ENCODE measurements at regions not wholly inside any gene's neighbourhood (a gene's known extent, or its start where the extent isn't known, plus 50 kb on each side); places are given as distances from the start of the nearest gene placed in this dataset.
"Not testable (repeated sequence)": the region's sequence is repeated elsewhere in the genome, so short reads cannot be mapped to it uniquely, and the experiment has no call there.

DNA sequence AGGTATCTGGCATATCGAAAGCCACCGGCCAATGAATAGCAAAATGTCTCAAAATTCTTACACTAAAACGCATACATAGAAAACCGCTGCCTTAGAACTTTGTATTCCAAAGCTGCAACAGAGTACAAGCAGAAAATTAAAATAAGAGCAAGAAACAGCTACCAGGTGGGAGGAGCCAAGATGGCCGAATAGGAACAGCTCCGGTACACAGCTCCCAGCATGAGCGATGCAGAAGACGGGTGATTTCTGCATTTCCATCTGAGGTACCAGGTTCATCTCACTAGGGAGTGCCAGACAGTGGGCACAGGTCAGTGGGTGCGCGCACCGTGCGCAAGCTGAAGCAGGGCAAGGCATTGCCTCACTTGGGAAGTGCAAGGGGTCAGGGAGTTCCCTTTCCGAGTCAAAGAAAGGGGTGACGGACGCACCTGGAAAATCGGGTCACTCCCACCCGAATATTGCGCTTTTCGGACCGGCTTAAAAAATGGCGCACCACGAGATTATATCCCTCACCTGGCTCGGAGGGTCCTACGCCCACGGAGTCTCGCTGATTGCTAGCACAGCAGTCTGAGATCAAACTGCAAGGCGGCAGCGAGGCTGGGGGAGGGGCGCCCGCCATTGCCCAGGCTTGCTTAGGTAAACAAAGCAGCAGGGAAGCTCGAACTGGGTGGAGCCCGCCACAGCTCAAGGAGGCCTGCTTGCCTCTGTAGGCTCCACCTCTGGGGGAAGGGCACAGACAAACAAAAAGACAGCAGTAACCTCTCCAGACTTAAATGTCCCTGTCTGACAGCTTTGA is 367.2 kb upstream of the ATP11B start:
- not testable (repeated sequence) for DNase-seq

DNA sequence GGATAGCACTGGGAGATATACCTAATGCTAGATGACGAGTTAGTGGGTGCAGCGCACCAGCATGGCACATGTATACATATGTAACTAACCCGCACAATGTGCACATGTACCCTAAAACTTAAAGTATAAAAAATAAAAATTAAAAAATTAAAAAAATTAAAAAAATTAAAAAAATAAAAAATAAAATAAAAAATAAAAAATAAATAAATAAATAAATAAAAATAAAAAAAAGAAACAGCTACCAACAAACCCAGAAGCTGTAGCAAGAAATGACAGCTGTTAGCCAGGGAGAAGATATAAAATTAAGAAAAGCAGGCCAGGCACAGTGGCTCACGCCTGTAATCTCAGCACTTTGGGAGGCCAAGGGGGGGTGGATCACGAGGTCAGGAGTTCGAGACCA is 361.3 kb upstream of the ATP11B start:
- DNase-seq, result not testable (repeated sequence)

DNA sequence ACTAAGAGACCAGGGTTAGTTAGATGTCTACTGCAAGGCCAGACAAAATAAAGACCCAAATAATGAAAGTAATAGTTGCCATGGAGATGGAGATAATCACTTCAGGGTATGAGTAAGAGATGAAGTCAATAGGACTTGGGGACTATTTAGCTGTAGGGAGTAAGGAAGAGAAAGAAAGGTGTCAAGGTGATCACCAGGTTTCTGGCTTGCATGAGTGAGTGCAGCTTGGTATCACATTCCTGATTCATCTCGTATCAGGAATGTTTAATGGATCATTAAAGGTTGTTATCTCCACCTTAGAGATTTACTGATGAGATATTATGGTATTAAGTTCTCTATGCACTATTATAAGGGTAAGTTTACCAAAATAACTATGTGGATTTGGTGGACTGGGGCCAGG is 357.4 kb upstream of the ATP11B start:
- no peak for DNase-seq

DNA sequence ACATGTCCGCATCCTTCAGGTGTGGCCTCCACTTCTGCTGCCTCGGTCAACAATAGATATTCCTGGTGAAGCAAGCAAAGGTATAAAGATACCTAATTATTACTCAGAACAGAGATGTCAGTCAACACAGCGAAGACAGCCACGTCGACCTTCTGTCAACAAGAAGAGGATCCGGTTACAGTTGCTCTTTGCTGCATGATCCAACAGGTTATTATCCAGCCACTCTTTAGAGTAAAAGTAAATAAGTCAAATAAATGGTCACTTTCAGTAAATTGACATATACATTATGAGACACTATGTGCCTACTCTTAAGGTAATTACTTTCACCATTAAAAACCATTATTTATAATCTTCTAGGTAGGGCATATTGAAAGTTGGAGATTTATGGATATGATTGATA is 356.8 kb upstream of the ATP11B start:
- peak; percentile 79 to 83 for DNase-seq

DNA sequence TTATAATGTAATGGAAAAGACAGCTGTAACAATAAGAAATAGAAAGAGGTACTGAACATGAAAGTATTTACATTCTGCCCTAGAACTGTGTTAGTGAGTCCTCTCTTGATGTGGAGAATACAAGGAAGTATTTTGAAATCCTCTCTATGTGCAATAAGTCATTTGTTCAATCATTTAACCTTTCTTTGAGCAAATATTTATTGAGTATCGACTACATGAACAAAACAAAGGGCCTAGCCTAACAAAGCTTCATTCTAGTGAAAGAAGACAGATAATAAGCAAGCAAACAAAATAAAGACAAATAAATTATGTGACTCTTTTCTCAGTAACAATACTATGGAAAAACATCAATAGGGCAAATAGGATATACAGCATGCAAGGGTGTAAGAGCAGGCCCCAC is 354.9 kb upstream of the ATP11B start:
- DNase-seq, result peak; percentile 91 to 95

DNA sequence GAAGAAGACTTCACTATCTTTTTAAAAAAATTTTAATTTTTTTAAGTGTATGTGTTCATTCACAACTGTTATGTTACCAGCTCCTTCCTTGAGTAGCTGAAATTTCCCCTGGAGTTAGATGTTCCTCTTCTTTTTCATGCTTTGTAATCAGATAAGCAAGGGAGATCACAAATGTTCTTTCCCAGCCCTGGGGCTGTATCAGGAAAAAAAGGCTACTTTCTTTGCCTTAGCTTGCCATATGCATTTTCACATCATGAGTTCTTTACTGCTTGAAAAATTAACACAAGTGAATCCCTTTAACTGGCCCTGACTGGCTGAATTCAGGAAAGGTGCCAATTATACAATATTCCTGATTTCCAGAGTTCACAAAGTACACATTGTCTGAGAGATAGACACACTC is 353.2 kb upstream of the ATP11B start:
- no peak for DNase-seq

DNA sequence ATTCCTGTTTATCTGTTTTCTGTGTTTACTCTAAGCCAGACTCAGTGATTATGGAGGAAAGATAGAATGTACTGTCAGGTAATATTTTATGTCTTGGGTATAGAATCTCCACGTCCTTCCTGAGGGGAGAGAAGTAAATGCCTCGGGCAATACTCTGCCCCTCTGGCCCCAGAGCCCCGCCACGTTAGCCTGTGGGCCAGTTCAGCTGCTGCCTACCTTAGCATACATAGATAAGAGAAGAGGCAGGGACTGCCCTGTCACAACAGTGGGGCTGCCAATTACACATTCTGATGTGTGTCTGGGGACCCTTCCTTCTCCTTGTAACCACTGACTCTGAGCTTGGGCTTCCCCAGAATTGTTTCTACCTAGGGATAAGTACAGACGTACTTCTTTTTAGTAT is 347.7 kb upstream of the ATP11B start:
- no peak for DNase-seq

DNA sequence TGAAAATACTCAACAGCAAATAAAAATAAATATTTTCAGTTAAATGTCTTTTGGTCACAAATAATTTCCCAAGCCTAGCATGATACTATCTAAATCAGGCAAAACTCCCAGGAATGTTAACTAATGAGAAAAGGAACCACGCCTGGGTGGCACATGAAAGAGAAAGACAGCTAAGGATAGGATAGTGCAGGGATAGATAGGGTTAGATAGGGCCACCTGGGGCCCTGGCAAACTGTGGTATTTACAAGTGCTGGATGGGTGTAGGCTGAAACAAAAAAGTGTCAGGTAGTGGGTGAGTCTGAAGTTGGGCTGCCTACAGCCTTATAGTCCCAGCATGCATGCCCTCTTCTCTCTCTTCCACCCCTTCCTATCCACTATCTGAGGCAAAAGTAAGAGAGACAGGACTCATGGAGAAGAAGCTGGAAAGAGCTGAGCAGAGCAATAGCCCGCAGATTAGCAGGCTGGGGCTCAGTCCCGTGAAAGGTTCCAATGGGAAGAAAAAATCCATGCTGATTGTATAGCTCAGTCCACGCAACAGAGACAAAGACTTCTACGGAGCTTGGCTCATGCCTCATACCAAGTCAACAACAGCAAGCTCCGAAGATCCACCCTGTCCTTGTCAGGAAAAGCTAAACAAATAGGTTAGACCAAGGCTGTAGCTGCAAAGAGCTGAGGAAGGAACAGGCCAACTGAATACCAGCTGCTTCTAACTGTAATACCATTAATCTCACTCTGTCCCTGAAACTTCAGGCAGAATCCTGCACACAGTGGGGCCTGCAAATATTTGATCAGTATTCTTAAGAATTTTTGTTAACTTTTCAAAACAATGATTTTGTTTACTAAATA is 342.1 kb upstream of the ATP11B start:
- no peak for DNase-seq

DNA sequence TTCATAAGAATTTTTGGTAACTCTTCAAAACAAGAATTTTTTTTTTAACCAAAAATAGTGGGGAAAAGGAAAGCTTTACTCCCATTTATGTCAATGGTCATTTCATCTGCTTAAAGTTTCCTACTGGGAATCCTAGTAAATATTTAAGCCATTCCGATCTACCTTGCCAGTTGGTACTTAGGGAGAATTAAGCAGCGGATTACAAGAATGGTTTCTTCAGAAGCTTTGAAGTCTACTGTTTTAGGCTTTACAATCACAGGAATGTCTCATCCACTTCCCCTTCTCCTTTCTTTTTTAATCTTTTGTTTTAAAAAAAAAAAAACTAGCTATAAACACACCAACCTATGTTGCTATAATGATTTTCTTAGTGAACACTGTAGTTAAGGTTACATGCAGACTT is 341.4 kb upstream of the ATP11B start:
- DNase-seq, result no peak

DNA sequence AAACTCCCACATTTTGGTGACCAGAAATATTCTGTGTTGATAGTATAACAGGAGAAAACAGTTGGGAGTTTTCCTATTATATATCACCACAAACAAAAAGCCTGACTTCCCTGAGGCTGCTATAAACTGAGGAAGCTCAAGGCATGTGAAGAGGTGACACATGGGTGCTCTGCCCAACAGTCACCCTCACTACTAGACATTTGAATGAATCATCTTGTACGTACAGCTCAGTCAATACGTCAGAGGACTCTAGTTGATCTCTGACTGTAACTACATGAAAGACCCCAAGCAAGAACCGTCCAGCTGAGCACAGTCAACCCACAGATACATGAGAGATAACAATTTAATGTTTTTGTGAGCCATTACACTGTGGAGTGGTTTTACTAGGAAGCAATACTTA is 338.3 kb upstream of the ATP11B start:
- no peak for DNase-seq

DNA sequence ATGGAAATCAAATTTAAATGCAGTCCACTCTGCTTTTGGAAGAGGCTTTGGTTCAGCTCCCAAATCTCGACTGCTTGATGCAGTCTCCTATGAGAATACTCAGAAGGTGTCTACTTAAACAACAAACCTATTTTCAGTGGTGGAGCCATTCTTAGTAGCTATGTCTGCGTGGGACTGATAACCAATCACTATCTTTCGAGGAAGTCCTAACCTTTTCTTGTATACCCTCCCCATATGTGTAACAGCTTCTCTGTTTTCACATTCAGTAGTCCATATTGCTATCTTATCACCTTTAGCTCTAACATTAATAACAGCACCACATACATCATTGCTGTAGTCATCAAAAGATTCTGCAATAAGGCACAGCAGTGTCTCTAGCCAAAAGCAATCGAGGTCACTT is 333.0 kb upstream of the ATP11B start:
- DNase-seq, result no peak

DNA sequence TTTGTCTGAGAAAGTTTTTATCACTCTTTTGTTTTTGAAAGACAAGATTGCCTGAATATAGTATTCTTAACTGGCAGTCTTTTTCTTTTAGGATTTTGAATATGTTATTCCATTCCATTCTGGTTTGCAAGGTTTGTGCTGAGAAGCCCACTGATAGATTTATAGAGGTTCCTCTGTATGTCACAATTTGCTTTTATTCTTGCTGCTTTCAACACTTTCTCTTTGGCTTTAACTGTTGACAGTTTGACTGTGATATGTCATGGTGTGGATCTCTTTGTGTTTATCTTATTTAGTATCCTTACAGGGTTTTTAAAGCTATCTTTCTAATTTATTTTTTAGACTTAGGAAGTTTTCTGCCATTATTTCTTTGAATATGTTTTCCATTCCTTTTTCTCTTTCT is 331.2 kb upstream of the ATP11B start:
- DNase-seq, result no peak

DNA sequence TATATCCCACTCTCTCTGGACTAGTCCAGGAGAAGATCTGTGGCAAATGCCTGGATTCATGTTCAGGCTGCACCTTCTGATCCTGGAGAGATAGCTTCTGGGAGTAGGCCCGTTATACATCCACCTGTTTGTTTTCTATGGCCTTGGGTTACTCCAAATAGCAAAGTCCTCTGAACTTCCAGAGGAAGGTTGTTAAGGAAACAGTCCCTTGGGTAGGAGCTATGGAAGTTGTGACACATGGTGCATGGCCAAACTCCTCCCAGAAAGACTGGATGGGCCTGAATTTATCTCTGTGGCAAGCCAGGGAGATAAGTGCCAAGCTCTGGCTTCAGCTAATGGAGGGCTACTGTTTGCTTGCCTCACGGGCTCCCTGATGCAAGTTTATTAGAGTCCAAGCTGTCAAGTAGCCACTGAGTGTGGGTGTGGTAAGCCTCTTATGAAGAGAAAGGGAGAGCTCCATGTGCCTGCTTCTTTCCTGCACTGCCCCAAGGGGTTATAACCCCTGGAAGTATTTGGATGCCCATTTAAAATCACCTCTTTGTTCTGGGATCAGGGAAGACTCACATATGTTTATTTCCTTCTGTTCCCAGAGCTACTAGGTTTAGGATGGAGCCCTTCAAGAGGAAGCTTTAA is 328.7 kb upstream of the ATP11B start:
- DNase-seq, result no peak

DNA sequence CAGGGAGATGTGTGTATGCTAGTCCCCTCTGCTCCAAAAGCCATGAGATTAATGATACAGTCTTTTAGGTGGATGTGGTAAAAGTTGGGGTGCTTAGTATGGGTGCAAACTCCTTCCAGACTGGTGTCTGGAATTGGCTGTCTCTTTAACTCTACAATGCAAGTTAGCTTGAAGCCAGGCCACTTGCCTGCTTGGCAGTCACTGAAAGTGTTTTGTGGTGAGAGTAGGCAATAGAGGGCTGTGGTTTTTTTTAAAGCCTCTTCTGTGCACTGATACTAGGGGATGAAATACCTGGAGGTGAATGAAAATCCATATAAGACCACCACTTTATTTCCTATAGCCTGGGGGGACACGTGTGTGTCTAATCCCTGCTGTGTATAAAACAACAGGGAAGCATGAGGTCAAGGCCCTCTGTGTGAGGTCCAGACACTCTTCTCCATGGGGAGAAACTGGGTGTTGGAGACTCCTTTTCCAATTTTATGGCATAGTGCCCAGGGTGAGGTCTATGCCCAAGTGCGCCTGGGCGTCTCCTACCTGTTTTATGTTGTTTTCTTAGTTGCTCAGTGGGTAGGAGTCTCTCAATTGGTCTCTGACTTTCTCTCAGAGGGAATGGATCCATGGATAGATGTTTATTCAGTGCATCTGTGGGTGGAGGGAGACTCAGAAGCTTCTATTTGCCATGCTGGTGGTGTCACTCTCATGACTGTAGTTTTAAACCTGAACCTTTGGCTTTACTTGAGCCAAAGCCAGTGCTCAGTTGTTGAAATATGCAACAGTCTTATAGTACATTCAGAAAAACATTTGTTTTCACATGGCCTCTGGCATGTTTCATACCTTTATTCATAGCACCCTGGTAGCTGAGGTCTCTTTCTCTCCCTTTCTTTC is 327.8 kb upstream of the ATP11B start:
- DNase-seq, result no peak

DNA sequence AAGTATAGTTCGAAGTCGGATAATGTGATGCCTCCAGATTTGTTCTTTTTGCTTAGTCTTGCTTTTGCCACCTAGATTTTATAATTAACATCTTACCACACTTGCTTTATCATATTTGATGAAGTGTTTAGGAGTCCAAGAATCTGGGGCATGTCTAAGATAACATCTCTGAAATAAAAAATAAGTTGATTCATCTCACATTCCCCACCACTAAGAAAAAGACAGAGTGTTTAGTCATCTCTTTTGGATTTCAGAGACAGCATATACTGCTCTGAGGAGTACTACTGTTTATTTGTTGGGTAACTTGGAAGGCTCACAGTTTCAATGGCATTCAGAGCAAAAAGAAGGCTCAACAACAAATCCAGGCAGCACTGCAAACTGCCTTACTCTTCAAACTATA is 324.2 kb upstream of the ATP11B start:
- no peak for DNase-seq

DNA sequence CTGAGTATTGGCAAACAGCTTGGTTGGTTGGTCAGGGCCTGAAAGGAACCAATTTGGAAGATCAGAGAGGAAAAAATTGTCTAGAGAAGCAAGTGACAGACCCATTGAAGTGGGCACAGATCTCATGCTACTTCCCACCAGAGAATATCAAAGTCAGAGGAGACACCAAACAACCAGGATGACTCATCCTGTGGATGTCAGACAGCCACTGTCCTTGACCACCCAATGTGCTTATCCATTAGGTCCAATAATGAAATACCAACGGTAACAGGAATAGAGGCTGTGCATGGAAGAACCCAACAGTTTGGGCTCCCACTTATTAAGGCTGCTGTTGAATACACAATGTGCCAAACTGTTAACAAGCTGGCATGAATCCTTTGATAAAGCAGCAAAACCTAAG is 323.1 kb upstream of the ATP11B start:
- no peak for DNase-seq

DNA sequence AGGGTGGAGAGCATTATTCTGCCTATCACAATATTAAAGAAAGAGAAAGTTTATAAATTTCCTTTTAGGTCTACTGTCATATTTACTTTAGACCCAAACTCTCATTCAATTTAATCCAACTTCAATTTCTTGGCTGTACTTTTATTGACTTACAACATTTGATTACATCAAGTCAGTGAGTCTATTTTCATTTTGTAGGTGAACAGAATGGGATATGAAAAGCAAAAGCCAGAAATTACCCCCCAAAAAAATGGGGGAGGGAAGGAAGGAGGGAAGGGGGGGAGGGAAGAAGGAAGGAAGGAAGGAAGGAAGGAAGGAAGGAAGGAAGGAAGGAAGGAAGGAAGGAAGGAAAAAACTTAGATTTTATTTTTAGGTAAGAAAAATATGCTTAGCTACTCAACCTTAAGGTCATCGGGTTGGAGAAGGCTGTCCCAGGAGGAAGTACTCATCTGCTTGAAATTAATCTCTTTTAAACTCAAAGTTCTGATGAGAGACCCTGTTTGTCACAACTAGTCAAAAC is 320.1 kb upstream of the ATP11B start:
- DNase-seq, result no peak

DNA sequence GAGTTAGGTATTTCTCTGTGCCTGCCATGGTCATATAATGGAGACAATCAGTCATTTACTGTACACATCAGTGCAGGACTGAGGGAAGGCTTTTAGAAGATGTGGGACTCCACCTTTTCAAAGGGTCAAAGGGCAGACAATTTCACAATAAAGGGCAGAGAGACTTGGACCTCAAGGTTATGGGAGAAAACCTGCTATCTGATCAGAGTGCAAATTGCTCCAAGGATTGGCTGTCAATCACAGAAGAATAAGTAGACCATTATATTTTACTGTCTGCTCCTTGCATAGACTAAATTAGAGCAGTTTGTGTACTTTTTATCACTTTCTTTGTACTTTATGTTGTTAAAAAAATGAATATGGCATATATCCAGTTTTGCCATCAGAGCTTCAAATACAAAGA is 314.9 kb upstream of the ATP11B start:
- DNase-seq, result no peak

DNA sequence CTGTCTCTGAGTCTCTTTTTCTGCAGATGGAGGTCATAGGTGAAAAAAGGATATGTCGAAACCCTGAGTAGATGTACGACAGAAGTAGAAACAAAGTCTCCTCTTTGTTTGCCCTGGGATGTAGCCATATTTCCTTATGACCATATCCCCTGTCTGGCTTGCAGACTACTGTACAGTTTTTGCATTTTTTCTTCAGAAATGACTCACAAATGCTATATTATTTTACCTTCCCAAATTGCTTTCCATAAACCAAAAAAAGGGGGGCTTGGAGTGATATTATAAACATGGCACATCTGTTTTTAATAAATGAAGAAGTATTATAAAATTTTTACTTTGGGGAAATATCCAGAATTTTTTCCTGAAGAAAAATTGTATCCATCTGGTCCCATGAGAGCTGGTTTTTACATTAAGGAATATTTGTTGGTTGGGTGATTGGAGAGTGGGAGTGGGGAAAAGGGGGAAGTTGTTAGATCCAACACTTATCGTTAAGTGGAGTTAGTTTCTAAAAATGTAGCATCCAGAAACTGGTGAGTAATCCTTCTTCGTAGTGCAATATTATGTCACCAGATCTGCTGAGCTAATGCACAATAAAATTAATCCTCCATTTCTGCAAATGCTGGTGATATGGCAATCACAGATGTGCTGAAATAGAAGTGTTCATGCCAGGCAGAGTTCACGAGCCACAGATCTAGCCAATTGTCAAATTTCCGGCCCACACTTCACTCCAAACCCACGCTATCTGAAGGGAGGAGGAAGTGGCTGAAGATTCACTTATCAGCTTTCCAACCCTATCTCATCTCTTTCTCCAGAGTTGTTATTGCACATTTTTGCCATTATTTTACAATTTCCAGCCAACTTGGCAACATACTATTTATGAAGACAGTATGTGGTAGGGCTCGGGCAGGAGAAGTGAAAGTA is 313.6 kb upstream of the ATP11B start:
- no peak for DNase-seq

DNA sequence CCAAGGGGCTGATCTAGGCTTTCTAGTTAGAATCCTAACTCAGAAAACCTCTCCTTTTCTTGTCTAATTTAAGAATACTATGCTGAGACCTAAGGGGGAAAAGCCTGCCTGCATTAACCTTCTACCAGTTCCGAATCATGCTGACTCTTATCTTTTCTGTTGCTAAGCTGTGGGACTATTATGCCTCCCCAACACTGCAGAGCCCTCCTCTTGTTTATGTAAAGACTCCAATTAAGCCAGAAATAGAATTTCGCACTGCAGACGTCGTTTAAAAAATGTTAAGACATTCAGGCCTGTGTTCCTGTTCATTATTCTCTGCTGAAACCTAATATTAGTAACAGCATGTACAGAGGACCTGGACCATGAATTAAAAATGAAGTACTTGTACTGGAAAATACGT is 310.6 kb upstream of the ATP11B start:
- DNase-seq, result no peak

DNA sequence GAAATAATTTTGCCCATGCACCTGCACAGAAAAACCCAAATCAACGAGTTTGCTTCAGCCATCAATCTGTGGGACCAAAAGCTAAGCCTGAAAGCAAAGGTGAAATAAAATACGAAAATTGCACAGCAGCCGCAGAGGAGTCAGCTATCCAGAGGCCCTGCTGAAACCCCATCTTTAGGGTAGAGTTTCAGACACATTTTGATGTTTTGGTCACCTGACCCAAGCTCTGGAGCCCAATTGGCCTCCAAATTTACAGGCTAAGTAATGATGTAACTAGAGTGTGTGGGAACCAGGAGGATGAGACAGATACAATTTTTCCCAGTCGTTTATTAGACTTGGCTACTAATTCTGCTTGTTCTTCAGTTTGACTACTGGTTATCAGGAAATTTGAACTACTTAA is 308.6 kb upstream of the ATP11B start:
- DNase-seq, result no peak

DNA sequence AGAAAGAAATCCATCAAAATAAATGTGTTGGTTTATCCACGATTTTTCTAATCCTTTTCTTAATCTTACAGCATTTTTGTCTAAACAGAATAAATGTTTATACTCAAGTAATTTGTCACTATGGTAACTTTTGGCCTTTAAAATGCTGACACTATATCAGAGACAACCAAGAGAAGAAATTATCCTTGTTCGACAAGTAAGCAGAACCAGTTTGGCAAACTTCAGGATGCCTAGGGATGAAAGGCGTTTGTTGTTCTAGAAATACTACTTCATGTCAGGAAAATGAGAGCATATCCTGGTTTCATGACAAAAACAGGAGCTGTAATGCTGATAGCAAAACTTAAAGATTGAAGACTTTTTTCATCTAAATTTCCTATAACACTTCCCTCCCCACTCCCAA is 308.0 kb upstream of the ATP11B start:
- no peak for DNase-seq
